Liver (tissue), 8 donors: ENCODE measurements at regions not wholly inside any gene's neighbourhood (a gene's known extent, or its start where the extent isn't known, plus 50 kb on each side); places are given as distances from the start of the nearest gene placed in this dataset.

Source experiments
- DNase-seq: peaks from one replicate; pipeline ENCODE4 v3.0.0-alpha.2; 2017; ENCODE audit warnings: low spot score
- H3K27ac ChIP-seq, 2 donors: one replicate each; pipeline ENCODE4 v1.7.0; 2013; ENCODE audit warnings: inconsistent platforms in 2 of 2, low read length in 2 of 2, control low read depth in 1 of 2, low read depth in 1 of 2, mild to moderate bottlenecking in 1 of 2
- H3K27me3 ChIP-seq, 4 donors: one replicate each; pipeline versions ENCODE4 v1.6.1 to v1.7.0; 2013; ENCODE audit warnings: low read length in 3 of 4, inconsistent platforms in 1 of 4, mild to moderate bottlenecking in 1 of 4, moderate library complexity in 1 of 4; ENCODE audit not compliant: control insufficient read depth in 4 of 4, insufficient read depth in 4 of 4
- H3K36me3 ChIP-seq, 4 donors: one replicate each; pipeline versions ENCODE4 v1.6.1 to v1.7.0; 2013; ENCODE audit warnings: low read length in 3 of 4, mild to moderate bottlenecking in 3 of 4, low read depth in 1 of 4, moderate library complexity in 1 of 4; ENCODE audit not compliant: control insufficient read depth in 4 of 4, insufficient read depth in 3 of 4
- H3K4me1 ChIP-seq, 4 donors: one replicate each; pipeline versions ENCODE4 v1.6.1 to v1.7.0; 2013; ENCODE audit warnings: low read length in 3 of 4, mild to moderate bottlenecking in 3 of 4, moderate library complexity in 1 of 4; ENCODE audit not compliant: control insufficient read depth in 4 of 4, insufficient read depth in 4 of 4
- H3K4me3 ChIP-seq, 3 donors: one replicate each; pipeline versions ENCODE4 v1.6.1 to v1.7.0; 2013; ENCODE audit warnings: low read length in 3 of 3, control low read depth in 1 of 3, low read depth in 1 of 3, mild to moderate bottlenecking in 1 of 3
- H3K9ac ChIP-seq, 2 donors: one replicate each; pipeline ENCODE4 v1.7.0; 2013; ENCODE audit warnings: low read length in 2 of 2, mild to moderate bottlenecking in 2 of 2, moderate library complexity in 2 of 2, control low read depth in 1 of 2, low read depth in 1 of 2
- H3K9me3 ChIP-seq, 4 donors: one replicate each; pipeline versions ENCODE4 v1.6.1 to v1.7.0; 2013; ENCODE audit warnings: low read length in 3 of 4; ENCODE audit not compliant: control insufficient read depth in 4 of 4
- EGR1 ChIP-seq, 2 donors: IDR thresholded peaks; 2 replicates each; pipeline ENCODE4 v1.6.1; 2016 to 2018; ENCODE audit warnings: antibody characterized with exemption in 2 of 2, low read depth in 2 of 2
- FOXA1 ChIP-seq: IDR thresholded peaks from 2 replicates; pipeline ENCODE4 v1.6.1; 2016; ENCODE audit warnings: antibody characterized with exemption
- FOXA2 ChIP-seq: IDR thresholded peaks from 2 replicates; pipeline ENCODE4 v1.6.1; 2016; ENCODE audit warnings: antibody characterized with exemption
- GABPA ChIP-seq, 2 donors: IDR thresholded peaks in 1 of 2; conservative IDR thresholded peaks in 1 of 2; 2 replicates each; pipeline ENCODE4 v1.6.1; 2016; ENCODE audit warnings: antibody characterized with exemption in 2 of 2, mild to moderate bottlenecking in 1 of 2, moderate library complexity in 1 of 2
- HNF4A ChIP-seq, 2 donors: conservative IDR thresholded peaks; 2 replicates each; pipeline ENCODE4 v1.6.1; 2016; ENCODE audit warnings: antibody characterized with exemption in 2 of 2, mild to moderate bottlenecking in 2 of 2
- HNF4G ChIP-seq: IDR thresholded peaks from 2 replicates; pipeline ENCODE4 v1.6.1; 2016; ENCODE audit warnings: antibody characterized with exemption
- JUND ChIP-seq, 2 donors: IDR thresholded peaks; 2 replicates each; pipeline ENCODE4 v1.6.1; 2016; ENCODE audit warnings: antibody characterized with exemption in 2 of 2
- NR2F2 ChIP-seq: IDR thresholded peaks from 2 replicates; pipeline ENCODE4 v1.6.1; 2016; ENCODE audit warnings: antibody characterized with exemption
- RAD21 ChIP-seq, 2 donors: IDR thresholded peaks; 2 replicates each; pipeline ENCODE4 v1.6.1; 2016; ENCODE audit warnings: antibody characterized with exemption in 2 of 2, mild to moderate bottlenecking in 2 of 2
- RXRA ChIP-seq, 2 donors: IDR thresholded peaks; 2 replicates each; pipeline ENCODE4 v1.6.1; 2017 to 2018; ENCODE audit warnings: antibody characterized with exemption in 2 of 2, mild to moderate bottlenecking in 1 of 2
- SP1 ChIP-seq: IDR thresholded peaks from 2 replicates; pipeline ENCODE4 v1.6.1; 2018; ENCODE audit warnings: antibody characterized with exemption, mild to moderate bottlenecking
- TAF1 ChIP-seq: conservative IDR thresholded peaks from 2 replicates; pipeline ENCODE4 v1.6.1; 2016; ENCODE audit warnings: antibody characterized with exemption, mild to moderate bottlenecking
- YY1 ChIP-seq: IDR thresholded peaks from 2 replicates; pipeline ENCODE4 v1.6.1; 2016; ENCODE audit warnings: antibody characterized with exemption, mild to moderate bottlenecking
- WGBS: extraction: QIAGEN DNeasy Blood & Tissue Kit; methylation state at CpG from one replicate; pipeline ENCODE4 v1.1.7; 2013; 5-methylcytosine and 5-hydroxymethylcytosine counted together
- TF ChIP-seq, protein P1 (sequence below): IDR thresholded peaks from 2 replicates; pipeline ENCODE4 v1.6.1; 2016; ENCODE audit warnings: antibody characterized with exemption
- TF ChIP-seq, protein P2 (sequence below): IDR thresholded peaks from 2 replicates; pipeline ENCODE4 v1.6.1; 2016; ENCODE audit warnings: antibody characterized with exemption
- TF ChIP-seq, protein P3 (sequence below): IDR thresholded peaks from 2 replicates; pipeline ENCODE4 v1.6.1; 2016; ENCODE audit warnings: antibody characterized with exemption
- TF ChIP-seq, protein P4 (sequence below): fragments of 150-350 bp; IDR thresholded peaks from 2 replicates; pipeline ENCODE4 v1.5.1; 2017; ENCODE audit warnings: improper control_type of control experiment, low read depth, low read length; ENCODE audit not compliant: missing input control
- TF ChIP-seq, protein P5 (sequence below): IDR thresholded peaks from 2 replicates; pipeline ENCODE4 v1.6.1; 2016; ENCODE audit warnings: antibody characterized with exemption, mild to moderate bottlenecking
- donor health status: healthy.
- donor health status: healthy.
- donor health status: healthy.
- donor health status: healthy.
- donor health status: healthy.

DNA sequence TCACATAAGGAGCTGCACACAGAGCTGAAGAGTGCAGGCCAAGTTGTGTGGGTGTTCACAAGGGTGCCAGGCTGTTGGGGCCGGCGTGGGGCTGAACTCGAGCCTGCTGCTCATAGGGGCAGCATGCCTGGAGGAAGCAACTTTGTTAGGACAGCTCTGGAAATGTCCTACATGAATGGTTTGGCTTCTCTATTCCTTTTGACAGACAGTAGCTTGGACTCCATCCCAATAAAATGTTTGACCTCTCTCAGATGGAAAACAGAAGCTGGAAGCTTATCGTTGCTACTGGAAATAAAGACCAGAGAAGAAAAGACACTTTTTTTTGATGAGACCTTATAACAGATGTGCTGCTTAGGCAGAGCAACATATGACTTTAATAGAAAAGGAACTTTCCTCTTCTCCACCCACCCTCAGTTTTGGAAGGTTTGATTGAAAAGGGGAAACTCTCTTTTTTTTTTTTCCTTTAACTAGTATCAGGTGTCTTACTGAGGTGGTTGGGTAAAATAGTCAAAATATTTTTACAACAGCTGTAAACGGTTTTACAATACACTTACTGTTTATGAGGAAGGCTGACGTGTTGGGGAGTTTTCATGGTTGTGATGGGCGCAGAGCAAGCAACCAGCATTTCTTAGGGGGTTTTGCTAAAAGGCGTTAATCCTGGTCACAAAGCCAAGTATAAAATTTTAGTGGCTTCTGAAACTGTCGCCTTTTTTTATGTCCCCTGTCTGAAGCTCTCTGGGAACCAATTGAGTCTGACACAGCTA, 80.7 kb upstream of the EEF1E1 start:
- Histone ChIP-seq H3K9ac (no peak overlapping the region), H3K9me3 (no peaks in the 10 kb centered on the region), H3K4me3 (no peak overlapping the region), H3K36me3 (no peaks in the 10 kb centered on the region), H3K27me3 (peaks cover 0 to 6% (median 0%) of the 10 kb centered on the region in 4 donors), H3K4me1 (no peaks in the 10 kb centered on the region), H3K27ac (no peak overlapping the region)
- no peak for TF ChIP-seq EGR1 (IDR thresholded peaks at IDR 0.05; ENCODE audit: low read depth in 2 of 2)
- TF ChIP-seq TAF1 = no peak
- TF ChIP-seq FOXA1 = no peak
- TF ChIP-seq GABPA (IDR thresholded peaks at IDR 0.05 in 1 of 2, conservative IDR thresholded peaks at IDR 0.05 in 1 of 2) = no peak
- TF ChIP-seq YY1 = no peak
- TF ChIP-seq, protein P1, sequence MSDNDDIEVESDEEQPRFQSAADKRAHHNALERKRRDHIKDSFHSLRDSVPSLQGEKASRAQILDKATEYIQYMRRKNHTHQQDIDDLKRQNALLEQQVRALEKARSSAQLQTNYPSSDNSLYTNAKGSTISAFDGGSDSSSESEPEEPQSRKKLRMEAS = no peak
- TF ChIP-seq, protein P2, sequence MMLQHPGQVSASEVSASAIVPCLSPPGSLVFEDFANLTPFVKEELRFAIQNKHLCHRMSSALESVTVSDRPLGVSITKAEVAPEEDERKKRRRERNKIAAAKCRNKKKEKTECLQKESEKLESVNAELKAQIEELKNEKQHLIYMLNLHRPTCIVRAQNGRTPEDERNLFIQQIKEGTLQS = no peak
- TF ChIP-seq NR2F2 = no peak
- TF ChIP-seq HNF4A (conservative IDR thresholded peaks at IDR 0.05) = no peak
- TF ChIP-seq, protein P3, sequence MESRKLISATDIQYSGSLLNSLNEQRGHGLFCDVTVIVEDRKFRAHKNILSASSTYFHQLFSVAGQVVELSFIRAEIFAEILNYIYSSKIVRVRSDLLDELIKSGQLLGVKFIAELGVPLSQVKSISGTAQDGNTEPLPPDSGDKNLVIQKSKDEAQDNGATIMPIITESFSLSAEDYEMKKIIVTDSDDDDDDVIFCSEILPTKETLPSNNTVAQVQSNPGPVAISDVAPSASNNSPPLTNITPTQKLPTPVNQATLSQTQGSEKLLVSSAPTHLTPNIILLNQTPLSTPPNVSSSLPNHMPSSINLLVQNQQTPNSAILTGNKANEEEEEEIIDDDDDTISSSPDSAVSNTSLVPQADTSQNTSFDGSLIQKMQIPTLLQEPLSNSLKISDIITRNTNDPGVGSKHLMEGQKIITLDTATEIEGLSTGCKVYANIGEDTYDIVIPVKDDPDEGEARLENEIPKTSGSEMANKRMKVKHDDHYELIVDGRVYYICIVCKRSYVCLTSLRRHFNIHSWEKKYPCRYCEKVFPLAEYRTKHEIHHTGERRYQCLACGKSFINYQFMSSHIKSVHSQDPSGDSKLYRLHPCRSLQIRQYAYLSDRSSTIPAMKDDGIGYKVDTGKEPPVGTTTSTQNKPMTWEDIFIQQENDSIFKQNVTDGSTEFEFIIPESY = no peak
- TF ChIP-seq RAD21 (IDR thresholded peaks at IDR 0.05) = no peak
- TF ChIP-seq, protein P4, sequence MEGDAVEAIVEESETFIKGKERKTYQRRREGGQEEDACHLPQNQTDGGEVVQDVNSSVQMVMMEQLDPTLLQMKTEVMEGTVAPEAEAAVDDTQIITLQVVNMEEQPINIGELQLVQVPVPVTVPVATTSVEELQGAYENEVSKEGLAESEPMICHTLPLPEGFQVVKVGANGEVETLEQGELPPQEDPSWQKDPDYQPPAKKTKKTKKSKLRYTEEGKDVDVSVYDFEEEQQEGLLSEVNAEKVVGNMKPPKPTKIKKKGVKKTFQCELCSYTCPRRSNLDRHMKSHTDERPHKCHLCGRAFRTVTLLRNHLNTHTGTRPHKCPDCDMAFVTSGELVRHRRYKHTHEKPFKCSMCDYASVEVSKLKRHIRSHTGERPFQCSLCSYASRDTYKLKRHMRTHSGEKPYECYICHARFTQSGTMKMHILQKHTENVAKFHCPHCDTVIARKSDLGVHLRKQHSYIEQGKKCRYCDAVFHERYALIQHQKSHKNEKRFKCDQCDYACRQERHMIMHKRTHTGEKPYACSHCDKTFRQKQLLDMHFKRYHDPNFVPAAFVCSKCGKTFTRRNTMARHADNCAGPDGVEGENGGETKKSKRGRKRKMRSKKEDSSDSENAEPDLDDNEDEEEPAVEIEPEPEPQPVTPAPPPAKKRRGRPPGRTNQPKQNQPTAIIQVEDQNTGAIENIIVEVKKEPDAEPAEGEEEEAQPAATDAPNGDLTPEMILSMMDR = no peak
- no peak for TF ChIP-seq HNF4G
- no peak for TF ChIP-seq RXRA (IDR thresholded peaks at IDR 0.05)
- TF ChIP-seq FOXA2 = no peak
- TF ChIP-seq SP1 = no peak
- no peak for TF ChIP-seq JUND (IDR thresholded peaks at IDR 0.05)
- TF ChIP-seq, protein P5, sequence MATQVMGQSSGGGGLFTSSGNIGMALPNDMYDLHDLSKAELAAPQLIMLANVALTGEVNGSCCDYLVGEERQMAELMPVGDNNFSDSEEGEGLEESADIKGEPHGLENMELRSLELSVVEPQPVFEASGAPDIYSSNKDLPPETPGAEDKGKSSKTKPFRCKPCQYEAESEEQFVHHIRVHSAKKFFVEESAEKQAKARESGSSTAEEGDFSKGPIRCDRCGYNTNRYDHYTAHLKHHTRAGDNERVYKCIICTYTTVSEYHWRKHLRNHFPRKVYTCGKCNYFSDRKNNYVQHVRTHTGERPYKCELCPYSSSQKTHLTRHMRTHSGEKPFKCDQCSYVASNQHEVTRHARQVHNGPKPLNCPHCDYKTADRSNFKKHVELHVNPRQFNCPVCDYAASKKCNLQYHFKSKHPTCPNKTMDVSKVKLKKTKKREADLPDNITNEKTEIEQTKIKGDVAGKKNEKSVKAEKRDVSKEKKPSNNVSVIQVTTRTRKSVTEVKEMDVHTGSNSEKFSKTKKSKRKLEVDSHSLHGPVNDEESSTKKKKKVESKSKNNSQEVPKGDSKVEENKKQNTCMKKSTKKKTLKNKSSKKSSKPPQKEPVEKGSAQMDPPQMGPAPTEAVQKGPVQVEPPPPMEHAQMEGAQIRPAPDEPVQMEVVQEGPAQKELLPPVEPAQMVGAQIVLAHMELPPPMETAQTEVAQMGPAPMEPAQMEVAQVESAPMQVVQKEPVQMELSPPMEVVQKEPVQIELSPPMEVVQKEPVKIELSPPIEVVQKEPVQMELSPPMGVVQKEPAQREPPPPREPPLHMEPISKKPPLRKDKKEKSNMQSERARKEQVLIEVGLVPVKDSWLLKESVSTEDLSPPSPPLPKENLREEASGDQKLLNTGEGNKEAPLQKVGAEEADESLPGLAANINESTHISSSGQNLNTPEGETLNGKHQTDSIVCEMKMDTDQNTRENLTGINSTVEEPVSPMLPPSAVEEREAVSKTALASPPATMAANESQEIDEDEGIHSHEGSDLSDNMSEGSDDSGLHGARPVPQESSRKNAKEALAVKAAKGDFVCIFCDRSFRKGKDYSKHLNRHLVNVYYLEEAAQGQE = no peak
- 57% methylated on average over 9 of the region's 9 CpGs for WGBS
- no peak for DNase-seq
